HAP-1 (cell line): ENCODE measurements at regions not wholly inside any gene's neighbourhood (a gene's known extent, or its start where the extent isn't known, plus 50 kb on each side); places are given as distances from the start of the nearest gene placed in this dataset.

Source experiments
- DNase-seq, 2 experiments: peaks; one replicate each; pipeline ENCODE4 v3.0.0-alpha.2; 2016 to 2020; ENCODE audit warnings: low spot score in 2 of 2
- H3K27me3 ChIP-seq: fragments of 250-450 bp; sonication (Bioruptor Pico); 2 replicates; pipeline ENCODE4 v1.5.1; 2020; ENCODE audit warnings: low read depth, mild to moderate bottlenecking, moderate library complexity
- H3K36me3 ChIP-seq: fragments of 250-450 bp; sonication (Bioruptor Pico); replicated peaks from 2 replicates; pipeline ENCODE4 v1.5.1; 2020; ENCODE audit warnings: mild to moderate bottlenecking
- H3K4me1 ChIP-seq: fragments of 250-450 bp; sonication (Bioruptor Pico); 2 replicates; pipeline ENCODE4 v1.5.1; 2020; ENCODE audit warnings: mild to moderate bottlenecking
- H3K4me3 ChIP-seq: fragments of 250-450 bp; sonication (Bioruptor Pico); 2 replicates; pipeline ENCODE4 v1.5.1; 2020; ENCODE audit warnings: mild to moderate bottlenecking, moderate library complexity
- H3K9me3 ChIP-seq: fragments of 250-450 bp; sonication (Bioruptor Pico); 2 replicates; pipeline ENCODE4 v1.5.1; 2020; ENCODE audit warnings: mild to moderate bottlenecking, moderate library complexity
- in situ Hi-C: fragments of 300-500 bp; cut with MboI; formaldehyde crosslinking; loops from 3 replicates; pipeline ENCODE4 v1.14.3; 2020; ENCODE audit warnings: low sequenced_read_pairs, inconsistent platforms, mixed read lengths

GRCh38 chr18:26703170-26703930 lies 155.0 kb upstream of the KCTD1 start:
- in situ Hi-C loops = no loop called here
- Histone ChIP-seq H3K27me3 (no peaks in the 10 kb centered on the region), H3K4me3 (no peak overlapping the region), H3K4me1 (no peaks in the 10 kb centered on the region), H3K36me3 (no peaks in the 10 kb centered on the region), H3K9me3 (no peaks in the 10 kb centered on the region)
- no peak for DNase-seq

- no peaks in the 10 kb centered on the region for H3K36me3 ChIP-seq
- H3K4me1 ChIP-seq = no peaks in the 10 kb centered on the region
- H3K4me3 ChIP-seq = no peak overlapping the region
- no peaks in the 10 kb centered on the region for H3K27me3 ChIP-seq
- no peaks in the 10 kb centered on the region for H3K9me3 ChIP-seq
- in situ Hi-C loops = no loop called here
- no peak for DNase-seq
Measured at GRCh38 chr18:26702086-26702485, 153.7 kb upstream of the KCTD1 start.

- DNase-seq = no peak
- Histone ChIP-seq H3K36me3 (no peaks in the 10 kb centered on the region), H3K4me3 (no peak overlapping the region), H3K9me3 (no peaks in the 10 kb centered on the region), H3K27me3 (no peaks in the 10 kb centered on the region), H3K4me1 (peaks cover 4% of the 10 kb centered on the region; the same call in 1 of the 2 replicates)
- in situ Hi-C loops = no loop called here
Measured at GRCh38 chr18:26700728-26701127, 152.4 kb upstream of the KCTD1 start.

GRCh38 chr18:26700201-26700600 lies 151.8 kb upstream of the KCTD1 start:
- no peak for DNase-seq
- peaks cover 4% of the 10 kb centered on the region; the same call in 1 of the 2 replicates for H3K4me1 ChIP-seq
- in situ Hi-C loops = no loop called here

GRCh38 chr18:26697186-26697884 lies 149.0 kb upstream of the KCTD1 start:
- no peaks in the 10 kb centered on the region for H3K9me3 ChIP-seq
- no peak for DNase-seq
- no peaks in the 10 kb centered on the region for H3K27me3 ChIP-seq
- H3K36me3 ChIP-seq = no peaks in the 10 kb centered on the region
- H3K4me1 ChIP-seq = peaks cover 4% of the 10 kb centered on the region; the same call in 1 of the 2 replicates
- H3K4me3 ChIP-seq = no peak overlapping the region
- in situ Hi-C loops = no loop called here

More at GRCh38 chr18:26700201-26700600, 151.8 kb upstream of the KCTD1 start:
- no peak overlapping the region for H3K4me3 ChIP-seq
- H3K9me3 ChIP-seq = no peaks in the 10 kb centered on the region
- H3K36me3 ChIP-seq = no peaks in the 10 kb centered on the region
- H3K27me3 ChIP-seq = no peaks in the 10 kb centered on the region

GRCh38 chr18:26696786-26697185 lies 148.4 kb upstream of the KCTD1 start:
- DNase-seq = no peak
- H3K4me1 ChIP-seq = peaks cover 4% of the 10 kb centered on the region; the same call in 1 of the 2 replicates
- no peaks in the 10 kb centered on the region for H3K9me3 ChIP-seq
- in situ Hi-C loops = no loop called here
- H3K27me3 ChIP-seq = no peaks in the 10 kb centered on the region
- H3K4me3 ChIP-seq = no peak overlapping the region
- H3K36me3 ChIP-seq = no peaks in the 10 kb centered on the region

- no peaks in the 10 kb centered on the region for H3K27me3 ChIP-seq
Measured at GRCh38 chr18:26696308-26696707, 148.0 kb upstream of the KCTD1 start.

GRCh38 chr18:26689226-26689879 lies 141.0 kb upstream of the KCTD1 start:
- Histone ChIP-seq H3K9me3 (no peaks in the 10 kb centered on the region), H3K36me3 (no peaks in the 10 kb centered on the region), H3K27me3 (no peaks in the 10 kb centered on the region), H3K4me3 (no peak overlapping the region), H3K4me1 (peaks cover 25% of the 10 kb centered on the region)
- DNase-seq = no peak
- in situ Hi-C loops = no loop called here

More at GRCh38 chr18:26696308-26696707, 148.0 kb upstream of the KCTD1 start:
- Histone ChIP-seq H3K4me3 (no peak overlapping the region), H3K9me3 (no peaks in the 10 kb centered on the region), H3K36me3 (no peaks in the 10 kb centered on the region), H3K4me1 (peaks cover 4% of the 10 kb centered on the region; the same call in 1 of the 2 replicates)
- no peak for DNase-seq
- in situ Hi-C loops = no loop called here

- H3K4me3 ChIP-seq = no peak overlapping the region
- H3K36me3 ChIP-seq = no peaks in the 10 kb centered on the region
- peak in 1 of 2 experiments; percentile 63 for DNase-seq
- peaks cover 42% of the 10 kb centered on the region for H3K4me1 ChIP-seq
- in situ Hi-C loops = no loop called here
- no peaks in the 10 kb centered on the region for H3K27me3 ChIP-seq
- no peaks in the 10 kb centered on the region for H3K9me3 ChIP-seq
Measured at GRCh38 chr18:26686532-26686931, 138.2 kb upstream of the KCTD1 start.

- no peaks in the 10 kb centered on the region for H3K9me3 ChIP-seq
- peak; percentile 58 to 62 for DNase-seq
- H3K4me1 ChIP-seq = peaks cover 42% of the 10 kb centered on the region
- no peaks in the 10 kb centered on the region; the same call in none of the 2 replicates for H3K27me3 ChIP-seq
- no peak overlapping the region for H3K4me3 ChIP-seq
- H3K36me3 ChIP-seq = no peaks in the 10 kb centered on the region
- in situ Hi-C loops = no loop called here
Measured at GRCh38 chr18:26685438-26686157, 137.2 kb upstream of the KCTD1 start.

- in situ Hi-C loops = no loop called here
- Histone ChIP-seq H3K4me3 (no peak overlapping the region), H3K4me1 (peaks cover 7% of the 10 kb centered on the region), H3K27me3 (no peaks in the 10 kb centered on the region; the same call in none of the 2 replicates), H3K9me3 (no peaks in the 10 kb centered on the region), H3K36me3 (no peaks in the 10 kb centered on the region)
- DNase-seq = no peak
Measured at GRCh38 chr18:26677957-26678356, 129.6 kb upstream of the KCTD1 start.

- peaks cover 39% of the 10 kb centered on the region for H3K27me3 ChIP-seq
- in situ Hi-C loops = no loop called here
Measured at GRCh38 chr18:26667046-26667445, 118.7 kb upstream of the KCTD1 start.

GRCh38 chr18:26662996-26663395 lies 114.6 kb upstream of the KCTD1 start:
- Histone ChIP-seq H3K27me3 (peaks cover 67% of the 10 kb centered on the region), H3K4me1 (peaks cover 7% of the 10 kb centered on the region), H3K4me3 (no peak overlapping the region), H3K36me3 (no peaks in the 10 kb centered on the region), H3K9me3 (no peaks in the 10 kb centered on the region)
- no peak for DNase-seq
- in situ Hi-C loops = no loop called here

More at GRCh38 chr18:26667046-26667445, 118.7 kb upstream of the KCTD1 start:
- Histone ChIP-seq H3K36me3 (no peaks in the 10 kb centered on the region), H3K4me1 (peaks cover 2% of the 10 kb centered on the region; the same call in 1 of the 2 replicates), H3K4me3 (no peak overlapping the region), H3K9me3 (no peaks in the 10 kb centered on the region)
- DNase-seq = no peak
